GM21390 (cell line): ENCODE measurements at regions not wholly inside any gene's neighbourhood (a gene's known extent, or its start where the extent isn't known, plus 50 kb on each side); places are given as distances from the start of the nearest gene placed in this dataset.
A peak's percentile ranks its signal among the peaks of the same experiment; 100 is the strongest.

Experiments used
- ATAC-seq: cut with Tn5 transposase; IDR thresholded peaks from one replicate; pipeline ENCODE4 v1.9.1; 2021; ENCODE audit not compliant: unreplicated experiment

DNA sequence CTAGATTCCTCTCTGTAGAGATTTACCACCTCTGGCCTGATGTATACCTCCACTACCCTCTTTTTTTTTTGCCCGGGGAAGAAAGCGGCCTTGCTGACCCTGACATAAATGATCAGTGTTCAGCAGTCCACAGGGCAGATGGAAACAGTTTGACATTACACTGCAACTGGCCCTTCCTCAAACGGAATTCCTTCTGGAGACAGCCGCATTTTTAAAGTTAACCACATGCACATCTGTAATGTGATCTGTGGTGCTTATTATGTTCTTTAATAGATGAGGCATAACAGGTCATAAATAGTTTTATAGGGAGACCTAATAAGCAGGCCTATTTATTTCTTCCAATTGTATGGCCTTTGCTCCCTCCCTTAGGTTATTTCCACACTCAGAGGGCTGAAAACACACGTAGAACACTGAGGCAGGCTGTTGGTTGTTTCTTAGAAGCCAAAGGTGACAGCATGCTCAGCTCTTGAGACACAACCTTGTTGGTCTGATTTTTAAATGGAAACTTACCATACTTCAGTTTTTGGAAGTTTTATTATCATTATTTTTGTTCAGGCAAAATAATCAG is 84.0 kb upstream of the APC start:
- no peak for ATAC-seq

DNA sequence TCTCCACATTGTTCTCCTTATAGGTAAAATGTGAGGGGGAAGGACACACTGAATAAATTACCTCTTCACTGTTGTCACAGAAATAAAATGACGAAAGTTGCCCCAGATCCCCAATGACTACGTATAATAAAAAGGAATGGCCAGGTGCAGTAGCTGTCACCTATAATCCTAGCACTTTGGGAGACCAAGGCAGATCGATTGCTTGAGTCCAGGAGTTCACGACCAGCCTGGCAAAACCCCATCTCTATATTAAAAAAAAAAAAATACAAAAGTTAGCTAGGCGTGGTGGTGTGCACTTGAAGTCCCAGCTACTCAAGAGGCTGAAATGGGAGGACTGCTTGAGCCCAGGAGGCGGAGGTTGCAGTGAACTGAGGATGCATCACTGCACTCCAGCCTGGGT is 82.2 kb upstream of the APC start:
- no peak for ATAC-seq

DNA sequence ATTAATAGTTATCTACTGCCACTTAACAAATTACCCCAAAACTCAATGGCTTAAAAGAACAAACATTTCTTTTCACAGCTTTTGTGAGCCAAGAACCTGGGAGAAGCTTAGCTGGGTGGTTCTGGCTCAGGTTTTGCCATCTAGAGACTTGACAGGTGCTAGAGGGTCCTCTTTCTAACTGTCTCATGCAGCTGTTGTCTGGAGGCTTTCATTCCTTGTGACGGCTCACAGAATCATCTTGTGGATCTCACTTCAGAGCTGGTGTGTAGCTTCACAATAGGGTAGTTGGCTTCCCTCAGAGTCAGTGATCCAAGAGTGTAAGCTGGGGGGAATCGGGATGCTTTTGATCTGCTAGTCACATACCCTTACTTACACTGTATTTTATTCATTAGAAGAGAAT is 81.2 kb upstream of the APC start:
- ATAC-seq: no peak

DNA sequence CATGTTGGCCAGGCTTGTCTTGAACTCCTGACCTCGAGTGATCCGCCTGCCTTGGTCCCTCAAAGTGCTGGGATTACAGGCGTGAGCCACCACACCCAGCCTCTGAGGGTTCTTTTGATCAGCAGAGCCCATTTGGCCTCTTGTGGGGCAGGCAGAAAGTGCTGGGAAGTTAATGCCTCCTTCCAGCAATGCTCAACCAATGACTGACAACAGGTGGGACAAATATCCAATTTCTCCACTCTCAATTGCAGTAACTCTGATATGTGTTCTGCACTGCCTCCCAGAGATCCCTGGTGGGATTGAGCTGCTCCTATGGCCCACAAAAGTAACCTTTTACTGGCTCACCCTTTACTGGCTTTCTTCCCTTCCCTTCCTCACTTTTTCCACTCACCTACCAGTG is 79.9 kb upstream of the APC start:
- no peak for ATAC-seq

DNA sequence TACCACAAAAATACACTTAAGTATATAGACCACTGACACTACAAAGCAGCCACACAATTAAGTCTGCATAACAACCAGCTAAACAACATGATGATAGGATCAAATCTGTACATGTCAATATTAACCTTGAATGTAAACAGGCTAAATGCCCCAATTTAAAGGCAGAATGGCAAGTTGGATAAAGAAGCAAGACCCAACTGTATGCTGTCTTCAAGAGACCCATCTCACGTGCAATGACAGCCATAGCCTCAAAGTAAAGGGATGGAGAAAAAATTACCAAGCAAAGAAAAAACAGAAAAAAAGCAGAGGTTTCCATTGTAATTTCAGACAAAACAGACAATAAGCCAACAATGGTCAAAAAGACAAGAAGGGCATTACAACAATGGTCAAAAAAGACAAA is 77.3 kb upstream of the APC start:
- ATAC-seq: no peak

DNA sequence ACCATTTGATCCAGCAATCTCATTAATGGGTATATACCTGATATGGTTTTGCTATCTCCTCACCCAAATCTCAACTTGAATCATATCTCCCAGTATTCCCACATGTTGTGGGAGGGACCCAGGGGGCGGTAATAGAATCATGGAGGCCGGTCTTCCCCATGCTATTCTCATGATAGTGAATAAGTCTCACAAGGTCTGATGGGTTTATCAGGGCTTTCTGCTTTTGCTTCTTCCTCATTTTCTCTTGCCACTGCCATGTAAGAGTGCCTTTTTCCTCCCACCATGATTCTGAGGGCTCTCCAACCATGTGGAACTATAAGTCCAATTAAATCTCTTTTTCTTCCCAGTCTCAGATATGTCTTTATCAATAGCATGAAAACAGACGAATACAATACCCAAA is 74.5 kb upstream of the APC start:
- ATAC-seq: no peak

DNA sequence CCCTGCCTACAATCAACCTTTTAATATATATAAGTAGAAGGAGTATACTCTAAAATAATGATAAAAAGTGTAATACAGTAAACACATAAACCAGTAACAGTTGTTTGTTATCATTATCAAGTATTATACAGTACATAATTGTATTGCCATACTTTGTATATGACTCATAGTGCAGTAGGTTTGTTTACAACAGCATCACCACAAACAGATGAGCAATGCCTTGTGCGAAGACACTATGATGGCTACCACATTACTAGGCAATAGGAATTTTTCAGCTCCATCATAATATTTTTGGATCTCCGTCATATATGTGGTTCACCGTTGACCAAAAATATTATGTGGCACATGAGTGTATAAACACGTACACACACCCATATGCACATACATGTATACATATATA is 69.7 kb upstream of the APC start:
- ATAC-seq: no peak

DNA sequence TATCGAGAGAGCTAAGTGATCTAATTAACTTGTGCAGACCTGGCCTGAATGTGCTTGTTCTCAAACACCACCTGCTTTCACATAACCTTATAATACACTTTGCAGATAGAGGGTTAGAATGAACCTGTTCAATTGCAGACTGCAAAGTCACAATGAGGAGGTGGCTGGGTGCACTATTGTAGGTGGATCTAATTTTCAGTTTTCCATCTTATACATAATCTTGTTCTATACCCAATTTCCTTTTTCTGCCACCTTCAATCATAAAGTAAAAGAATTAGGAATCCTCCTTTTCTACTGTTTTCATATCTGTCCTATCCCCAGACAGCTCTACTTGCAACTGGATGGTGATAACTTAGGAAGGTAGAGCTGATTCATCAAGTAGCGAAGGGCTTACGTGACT is 68.8 kb upstream of the APC start:
- no peak for ATAC-seq

DNA sequence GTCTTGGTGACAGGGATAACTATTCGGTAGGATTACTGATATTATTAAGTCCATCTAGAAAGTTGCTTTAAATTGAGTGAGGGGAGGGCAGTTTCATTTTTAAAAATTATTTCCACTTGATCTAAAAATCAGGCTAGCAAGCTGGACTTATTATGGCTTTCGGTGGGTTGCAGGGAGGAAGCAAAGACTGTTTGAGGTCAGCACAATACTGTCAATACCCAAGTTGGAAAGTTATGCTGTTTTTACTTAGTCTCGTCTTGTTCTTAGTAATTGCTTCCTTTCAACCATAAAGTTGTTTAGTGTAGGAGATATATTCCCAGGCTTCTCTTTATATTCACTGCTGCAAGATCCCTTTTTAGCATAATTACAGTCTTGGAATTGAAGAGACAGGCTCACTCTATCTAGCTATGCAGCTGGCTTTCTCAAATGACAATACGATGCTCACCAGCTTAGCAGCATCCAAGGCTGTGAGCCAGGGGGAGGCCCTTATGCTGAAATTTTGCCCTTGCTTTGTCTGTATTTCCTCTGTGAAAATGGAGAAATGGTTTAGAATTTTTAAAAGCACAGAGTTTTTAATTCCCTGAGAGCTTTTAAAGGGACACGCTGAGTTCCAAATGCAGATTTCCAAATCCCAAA is 68.2 kb upstream of the APC start:
- no peak for ATAC-seq

DNA sequence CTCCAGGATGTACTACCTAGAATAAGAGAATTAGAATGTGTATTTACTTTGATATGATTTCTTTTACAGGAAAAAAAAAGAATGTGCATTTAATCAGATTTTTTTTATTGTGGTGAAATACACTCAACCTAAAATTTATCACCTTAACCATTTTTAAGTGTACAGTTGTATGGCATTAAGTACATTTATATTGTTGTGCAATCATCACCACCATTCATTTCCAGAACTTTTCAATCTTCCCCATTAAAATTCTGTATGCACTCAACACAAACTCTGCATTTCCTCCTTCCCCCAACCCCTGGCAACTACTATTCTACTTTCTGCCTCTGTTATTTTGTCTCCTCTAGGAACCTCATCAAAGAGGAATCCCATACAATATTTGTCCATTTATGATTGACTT is 66.0 kb upstream of the APC start:
- ATAC-seq: no peak

DNA sequence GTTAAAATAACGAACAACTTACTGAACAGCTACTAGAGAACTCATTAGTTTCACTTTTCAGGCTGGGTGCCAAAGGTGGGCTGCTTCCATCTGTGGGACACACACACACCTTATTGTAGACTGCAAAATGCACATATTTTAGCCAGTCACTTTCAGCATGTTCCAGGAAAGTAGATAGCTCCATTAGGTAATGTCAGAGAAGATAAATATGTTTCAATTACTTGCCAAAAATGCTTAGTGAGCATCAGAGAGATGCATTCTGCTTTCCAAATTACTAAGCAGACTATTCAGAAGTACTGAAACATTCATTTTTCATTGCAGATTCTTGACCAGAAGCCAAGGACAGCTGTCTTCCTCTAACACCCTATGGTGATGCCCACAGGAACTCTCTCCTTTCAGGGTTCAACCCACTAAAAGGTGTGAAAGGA is 56.2 kb upstream of the APC start:
- ATAC-seq: peak; percentile 80

DNA sequence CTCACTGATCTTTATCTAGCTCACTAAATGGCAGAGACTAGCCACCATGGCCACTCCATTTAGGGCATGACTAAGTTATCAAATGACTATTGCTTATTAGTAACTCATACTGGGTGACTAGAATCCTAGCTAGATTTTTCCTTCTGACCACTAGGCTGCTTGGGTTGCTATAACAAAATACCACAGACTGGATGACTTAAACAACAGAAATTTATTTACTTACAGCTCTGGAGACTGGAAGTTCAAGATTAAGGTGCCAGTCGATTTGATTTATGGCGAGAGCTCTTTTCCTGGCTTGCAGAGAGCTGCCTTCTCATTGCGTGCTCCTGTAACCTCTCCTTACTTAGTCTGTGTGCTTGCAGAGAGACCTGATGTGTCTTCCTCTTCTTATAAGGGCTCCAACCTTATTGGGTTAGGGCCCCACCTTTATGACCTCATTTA is 55.0 kb upstream of the APC start:
- ATAC-seq: no peak

DNA sequence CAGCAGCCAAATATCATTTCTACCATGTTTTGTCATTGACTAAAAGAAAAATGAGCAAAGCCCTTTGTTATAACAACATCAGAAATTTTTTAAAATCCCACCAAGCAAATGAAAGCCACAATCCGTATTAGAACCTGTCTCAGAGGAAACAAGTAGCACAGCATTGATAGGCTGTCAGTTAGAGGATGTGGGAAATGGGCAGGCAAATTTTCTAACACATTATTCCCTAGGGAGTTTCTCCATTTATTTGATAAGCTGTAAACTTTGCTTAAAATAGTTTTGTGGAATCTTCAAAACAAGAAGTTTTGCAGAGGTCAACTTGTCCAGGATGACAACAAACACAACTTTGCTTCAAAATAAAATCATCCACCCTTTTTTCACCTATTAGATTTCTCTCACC is 53.6 kb upstream of the APC start:
- ATAC-seq: no peak

DNA sequence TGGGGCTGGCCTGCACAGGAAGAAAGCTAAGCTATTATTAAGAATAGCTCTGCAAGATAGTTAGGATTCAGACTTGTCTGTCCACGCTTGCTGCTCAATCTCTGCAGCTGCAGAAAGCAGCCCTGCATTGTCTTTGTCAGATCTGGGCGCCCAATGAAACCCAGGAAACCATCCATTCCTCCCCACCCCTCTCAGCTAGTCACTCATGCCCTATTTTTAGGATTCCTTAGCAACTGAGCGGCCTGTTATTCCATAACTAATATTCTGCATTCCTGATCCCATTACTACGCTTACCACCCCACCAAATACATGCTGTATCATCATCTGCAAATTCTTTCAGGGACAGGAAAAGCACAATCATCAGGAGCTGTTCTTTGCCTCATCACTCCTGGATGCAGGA is 52.9 kb upstream of the APC start:
- ATAC-seq: no peak

DNA sequence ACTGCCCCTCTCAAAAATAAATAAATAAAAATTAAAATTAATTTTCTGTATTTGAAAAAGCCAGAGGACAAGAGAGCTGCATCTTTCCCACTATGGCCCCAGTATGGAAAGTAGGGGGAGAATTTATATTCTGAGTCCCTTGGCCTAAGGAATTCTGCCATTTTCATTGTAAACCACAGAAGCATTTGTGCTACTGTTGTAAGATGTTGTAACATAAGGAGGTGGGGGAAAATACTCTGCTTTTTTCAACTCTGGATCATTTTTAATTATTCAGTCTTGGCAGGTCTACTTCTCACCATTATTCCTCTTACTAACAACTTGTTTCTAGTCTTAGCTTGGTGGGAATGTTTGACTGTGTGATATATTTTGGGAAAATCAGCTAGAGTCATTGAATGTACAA is 52.3 kb upstream of the APC start:
- no peak for ATAC-seq

DNA sequence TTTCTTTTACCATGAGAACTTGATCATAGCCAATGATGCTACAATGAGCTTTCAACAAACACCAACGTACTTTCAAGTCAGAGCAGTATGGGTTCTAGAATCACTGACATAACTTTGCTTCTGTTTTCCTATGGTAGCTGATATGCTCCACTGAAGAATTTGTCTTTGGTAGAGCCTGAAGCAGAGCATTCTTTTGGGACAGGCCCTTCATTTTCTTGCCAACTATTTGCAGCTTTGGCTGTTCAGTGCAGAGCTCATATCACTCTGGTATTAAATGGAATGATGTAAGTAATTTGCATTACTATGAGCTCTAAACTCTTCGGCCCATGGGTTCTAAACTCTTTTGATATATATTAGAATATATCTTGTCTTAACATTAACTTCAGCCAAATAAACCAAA is 51.8 kb upstream of the APC start:
- no peak for ATAC-seq

DNA sequence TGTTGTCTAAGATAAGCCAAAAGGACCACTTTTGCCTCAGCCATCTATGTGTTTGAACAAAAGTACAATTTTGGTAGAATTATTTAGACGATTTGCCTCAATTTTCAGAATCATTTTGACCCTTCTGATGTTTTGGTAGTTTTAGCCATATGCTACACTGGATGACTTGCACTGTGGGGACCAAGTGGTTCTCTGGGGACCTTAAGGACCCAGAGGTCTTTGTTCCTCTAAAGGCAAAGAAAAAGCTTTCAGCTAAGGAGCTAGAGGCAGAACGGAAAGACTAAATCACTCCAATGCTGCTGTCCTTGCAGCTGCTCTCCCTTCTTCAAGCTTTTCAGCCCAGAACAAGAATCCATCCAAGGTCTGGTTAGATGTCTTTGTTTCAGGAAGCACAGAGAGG is 51.0 kb upstream of the APC start:
- ATAC-seq: no peak

DNA sequence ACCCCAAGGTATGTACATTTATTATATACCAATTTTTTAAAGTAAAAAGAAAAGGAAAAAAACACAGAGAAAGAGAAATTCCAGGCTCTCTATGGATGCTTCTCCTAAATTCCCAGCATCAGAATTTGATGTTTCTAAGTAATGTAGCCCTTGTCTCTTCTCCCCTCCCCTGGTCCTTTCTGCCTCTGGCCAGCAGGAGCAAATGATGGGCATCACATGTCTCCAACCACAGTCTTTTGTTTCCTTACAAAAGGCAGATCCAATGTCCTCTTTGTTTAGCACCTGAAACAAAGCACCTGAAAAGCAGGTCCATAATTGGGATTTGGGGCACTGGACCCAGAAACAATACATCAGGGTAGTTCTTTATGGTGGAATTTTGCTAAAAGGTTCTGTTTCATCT is 50.4 kb upstream of the APC start:
- no peak for ATAC-seq
